CD4-positive, alpha-beta T cell treated with Interleukin-1 beta for 1 hour (primary cell): ENCODE measurements at regions not wholly inside any gene's neighbourhood (a gene's known extent, or its start where the extent isn't known, plus 50 kb on each side); places are given as distances from the start of the nearest gene placed in this dataset.
"Not testable (repeated sequence)": the region's sequence is repeated elsewhere in the genome, so short reads cannot be mapped to it uniquely, and the experiment has no call there.

Experiments used
- DNase-seq, 2 donors: peaks; one replicate each; pipeline ENCODE4 v3.0.0-alpha.2; 2020 to 2022

DNA sequence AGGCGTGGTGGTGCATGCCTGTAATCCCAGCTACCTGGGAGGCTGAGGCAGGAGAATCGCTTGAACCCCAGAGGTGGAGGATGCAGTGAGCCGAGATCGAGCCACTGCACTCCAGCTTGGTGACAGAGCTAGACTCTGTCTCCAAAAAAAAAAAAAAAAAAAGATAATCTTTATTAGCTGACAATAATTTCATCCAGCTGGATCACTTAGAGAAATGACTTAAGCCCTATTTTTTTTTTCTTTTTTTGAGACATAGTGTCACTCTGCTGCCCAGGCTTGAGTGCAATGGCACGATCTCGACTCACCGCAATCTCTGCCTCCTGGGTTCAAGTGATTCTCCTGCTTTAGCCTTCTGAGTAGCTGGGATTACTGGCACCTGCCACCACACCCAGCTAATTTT, 51.6 kb upstream of the MAP4K4 start:
- DNase-seq = not testable (repeated sequence)

DNA sequence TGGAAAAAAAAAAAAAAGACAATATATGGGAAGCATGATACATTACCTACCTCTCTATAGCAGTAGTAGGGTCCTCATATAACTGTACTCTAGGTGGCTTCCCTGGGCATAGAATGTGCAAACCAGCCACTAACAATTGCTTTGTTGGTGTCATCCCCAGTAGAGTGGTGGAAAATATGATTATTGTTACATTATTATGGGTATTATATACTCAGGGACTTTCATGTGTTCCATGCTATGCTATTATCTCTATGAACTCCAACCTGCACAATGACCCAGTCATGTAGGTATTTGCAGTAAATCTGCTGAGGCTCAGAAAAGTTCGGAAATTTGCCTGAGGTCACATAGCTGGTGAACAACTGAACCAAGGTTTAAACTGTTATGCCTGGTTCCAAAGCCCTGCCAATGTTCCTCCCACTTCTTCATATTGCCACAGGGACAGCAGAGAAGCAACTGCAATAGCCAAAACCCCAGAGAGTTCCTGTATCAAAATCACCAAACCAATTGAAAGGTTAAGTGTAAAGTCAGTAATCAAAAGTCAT, 52.6 kb upstream of the MAP4K4 start:
- no peak for DNase-seq

DNA sequence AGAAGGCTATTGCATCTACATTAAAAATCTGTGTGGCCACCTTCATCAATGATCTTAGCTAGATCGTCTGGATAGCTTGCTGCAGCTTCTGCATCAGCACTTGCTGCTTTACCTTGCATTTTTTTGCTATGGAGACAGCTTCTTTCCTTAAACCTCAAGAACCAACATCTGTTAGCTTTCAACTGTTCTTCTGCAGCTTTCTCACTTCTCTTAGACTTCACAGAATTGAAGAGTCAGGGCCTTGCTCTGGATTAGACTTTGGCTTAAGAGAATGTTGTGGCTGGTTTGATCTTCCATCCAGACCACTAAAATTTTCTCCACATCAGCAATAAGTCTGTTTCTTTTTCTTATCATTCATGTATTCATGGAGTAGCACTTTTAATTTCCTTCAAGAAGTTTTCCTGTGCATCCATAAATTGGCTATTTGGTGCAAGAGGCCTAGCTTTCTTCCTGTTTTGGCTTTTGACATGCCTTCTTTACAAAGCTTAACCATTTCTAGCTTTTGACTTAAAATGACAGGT, 54.4 kb upstream of the MAP4K4 start:
- no peak for DNase-seq

DNA sequence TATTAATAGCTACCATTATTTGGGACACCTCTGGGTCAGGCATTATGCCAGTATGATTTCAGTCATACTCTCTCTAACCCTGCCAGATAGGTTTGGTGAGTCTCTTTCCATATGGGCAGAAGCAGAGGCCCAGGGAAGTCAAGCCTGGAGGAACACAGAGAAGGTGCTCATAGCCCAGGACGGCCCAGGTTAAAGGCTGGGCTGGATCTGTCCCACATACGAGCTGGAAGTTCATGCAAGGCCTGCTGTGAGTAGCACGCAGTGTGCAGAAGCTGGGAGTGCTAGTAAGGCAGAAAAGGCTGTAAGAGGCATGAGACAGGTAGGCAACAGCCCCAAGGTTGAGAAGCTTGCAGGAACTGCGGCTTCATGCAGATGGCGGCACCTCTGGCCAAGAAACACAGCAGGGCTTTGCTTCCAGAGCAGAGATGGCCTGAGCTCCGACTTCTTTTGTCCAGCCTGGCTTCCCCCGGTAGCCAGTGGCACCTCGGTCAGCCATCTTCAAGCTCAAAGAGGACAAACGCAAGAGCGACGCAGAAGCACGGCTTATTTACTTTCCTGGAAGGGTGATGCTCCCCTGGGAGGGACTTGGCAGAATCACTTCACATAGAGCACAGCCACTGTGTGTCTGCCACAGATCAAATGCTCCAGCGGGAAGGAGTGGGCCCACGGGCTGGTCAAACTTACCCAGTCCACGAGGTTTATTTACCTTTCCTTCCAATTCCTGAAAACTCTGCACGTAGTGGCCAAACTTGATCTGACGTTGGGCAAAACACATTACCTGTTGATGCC, 58.5 kb upstream of the MAP4K4 start:
- no peak for DNase-seq

DNA sequence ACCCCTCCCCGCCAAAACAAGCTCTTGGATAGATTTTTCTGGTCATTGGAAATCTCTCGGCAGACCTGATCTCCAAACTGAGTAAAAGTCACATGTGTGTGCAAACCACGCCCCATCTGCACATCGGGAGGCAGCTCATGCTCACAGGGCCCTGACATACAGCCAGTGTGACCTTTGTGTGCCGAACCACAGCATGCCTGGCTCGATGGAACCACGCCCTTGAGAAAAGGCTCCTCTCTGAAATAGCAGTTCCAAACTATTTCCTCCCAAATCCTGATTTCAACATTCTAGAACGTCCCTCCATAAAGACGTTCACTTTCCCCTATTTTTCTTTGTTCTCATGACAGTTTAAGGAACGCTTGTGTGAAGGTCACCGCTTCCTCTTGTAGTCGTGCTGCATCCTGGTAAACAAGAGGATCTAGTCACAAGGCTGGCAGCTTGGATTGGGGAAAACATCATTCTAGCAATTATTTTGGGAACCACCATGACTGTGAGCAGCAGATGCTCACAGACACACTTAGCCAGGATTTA, 59.3 kb upstream of the MAP4K4 start:
- no peak for DNase-seq

DNA sequence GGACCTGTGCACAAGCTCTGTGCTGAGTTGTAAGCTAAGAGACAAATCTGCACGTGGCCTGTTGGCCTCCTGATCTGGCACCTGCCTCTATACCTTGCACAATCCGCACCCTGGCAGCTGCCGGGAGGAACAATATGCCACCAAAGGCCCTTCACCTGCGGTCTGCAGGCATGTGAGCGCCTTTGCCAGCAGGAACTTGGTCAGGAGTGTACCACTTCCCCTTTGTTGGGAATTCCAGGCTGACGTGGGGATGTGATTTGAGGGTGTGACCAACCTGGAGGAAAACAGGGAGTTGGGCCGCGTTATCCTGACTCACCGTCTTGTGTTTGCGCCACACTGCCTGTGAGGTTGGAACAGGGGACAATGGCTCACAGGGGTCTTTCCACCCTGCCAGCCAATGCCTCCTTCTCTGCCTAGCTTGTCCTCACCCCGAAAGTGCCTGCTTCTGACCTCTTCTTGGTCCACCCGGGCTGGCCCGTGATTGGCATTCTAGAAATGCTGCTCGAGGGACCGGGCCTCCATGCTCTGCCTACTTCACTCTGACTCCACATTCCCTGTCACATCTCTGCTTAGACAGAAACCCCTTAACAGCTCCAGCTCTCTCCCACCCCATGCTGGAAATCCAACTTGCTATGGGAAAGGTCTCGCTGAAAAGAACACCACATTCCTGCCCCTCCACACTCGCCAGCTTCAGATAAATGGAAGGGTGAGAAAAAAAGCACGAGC, 67.1 kb upstream of the MAP4K4 start:
- peak in 1 of 2 donors; percentile 55 for DNase-seq

DNA sequence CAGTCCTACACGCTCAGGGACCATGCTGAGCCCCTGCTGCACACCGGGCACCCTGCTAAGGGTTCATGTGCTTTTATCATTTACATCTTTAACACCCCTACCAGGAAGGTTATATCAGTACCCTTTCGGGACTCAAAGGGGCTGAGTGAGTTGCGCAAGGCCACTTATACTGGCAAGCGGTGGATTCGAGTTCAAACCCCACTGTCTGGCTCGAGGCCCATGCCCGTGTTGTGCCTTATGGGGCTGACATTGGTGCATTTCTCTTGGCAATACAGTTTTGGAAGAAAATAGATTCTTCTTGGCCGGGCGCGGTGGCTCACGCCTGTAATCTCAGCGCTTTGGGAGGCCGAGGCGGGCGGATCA, 69.5 kb upstream of the MAP4K4 start:
- DNase-seq = no peak

DNA sequence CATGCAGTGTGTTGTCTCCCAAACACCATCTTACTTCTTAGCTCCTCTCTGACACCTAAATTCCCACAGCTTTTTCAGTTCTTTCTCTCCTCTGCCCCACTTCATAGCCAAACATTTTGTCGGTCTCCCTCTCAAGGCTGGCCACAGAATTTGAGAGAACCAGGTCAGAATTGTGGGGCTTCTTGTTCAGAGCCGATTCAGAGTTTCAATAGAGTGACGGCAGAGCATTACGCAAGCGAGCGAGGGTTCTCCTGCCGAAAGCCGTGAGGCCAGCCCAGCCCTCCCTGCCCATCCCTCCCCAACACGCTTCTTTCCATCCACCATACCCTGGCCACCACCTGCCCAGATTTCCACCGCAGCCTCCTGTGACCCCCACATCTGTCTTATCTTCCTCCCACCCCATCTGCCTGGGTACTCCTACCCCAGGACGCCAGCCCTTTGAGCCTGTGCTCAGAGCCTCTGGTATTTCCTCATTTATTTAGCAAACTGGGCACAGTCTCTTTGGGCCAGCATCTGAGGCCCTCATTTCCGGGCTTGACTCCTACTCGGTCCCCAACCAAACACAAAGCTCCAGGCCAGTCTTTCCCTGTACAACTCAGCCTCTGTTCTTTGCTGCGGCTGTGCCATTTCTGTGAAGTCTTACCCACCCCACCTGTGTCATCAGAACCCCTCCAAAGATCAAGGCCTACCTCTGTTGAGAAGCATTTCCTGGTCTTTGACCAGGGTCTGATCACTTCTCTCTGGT, 70.0 kb upstream of the MAP4K4 start:
- DNase-seq = peak in 1 of 2 donors; percentile 41

DNA sequence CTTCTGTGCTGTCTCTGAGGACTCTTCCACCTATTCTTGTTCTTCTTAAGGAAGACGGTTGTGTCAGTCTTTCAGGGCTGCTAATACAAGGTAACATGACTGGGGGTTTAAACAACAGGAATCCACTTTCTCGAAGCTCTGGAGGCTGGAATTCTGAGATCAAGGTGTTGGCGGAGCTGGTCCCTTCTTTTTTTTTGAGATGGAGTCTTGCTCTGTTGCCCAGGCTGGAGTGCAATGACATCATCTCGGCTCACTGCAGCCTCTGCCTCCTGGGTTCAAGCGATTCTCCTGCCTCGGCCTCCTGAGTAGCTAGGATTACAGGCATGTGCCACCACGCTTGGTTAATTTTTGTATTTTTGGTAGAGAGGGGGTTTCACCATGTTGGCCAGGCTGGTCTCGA, 71.7 kb upstream of the MAP4K4 start:
- DNase-seq = not testable (repeated sequence)

DNA sequence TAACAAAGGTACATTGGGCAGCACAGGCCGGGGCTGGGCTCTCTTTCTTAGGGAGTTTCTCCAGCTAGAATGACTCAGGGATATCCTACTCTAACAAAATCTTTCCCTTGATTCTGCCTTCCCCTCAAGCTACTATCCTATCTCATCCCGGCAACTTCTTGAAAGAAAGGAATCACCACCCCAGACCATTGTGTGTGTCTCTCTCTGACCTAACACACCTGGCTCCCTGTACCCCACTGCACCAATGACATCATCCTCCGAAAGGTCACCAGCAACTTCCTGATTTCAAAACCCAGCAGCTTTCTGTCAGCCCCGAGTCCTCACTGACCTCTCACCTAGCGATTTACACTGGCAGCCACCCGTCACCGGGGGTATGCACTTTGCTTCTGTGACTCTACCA, 72.1 kb upstream of the MAP4K4 start:
- DNase-seq = peak in 1 of 2 donors; percentile 51

DNA sequence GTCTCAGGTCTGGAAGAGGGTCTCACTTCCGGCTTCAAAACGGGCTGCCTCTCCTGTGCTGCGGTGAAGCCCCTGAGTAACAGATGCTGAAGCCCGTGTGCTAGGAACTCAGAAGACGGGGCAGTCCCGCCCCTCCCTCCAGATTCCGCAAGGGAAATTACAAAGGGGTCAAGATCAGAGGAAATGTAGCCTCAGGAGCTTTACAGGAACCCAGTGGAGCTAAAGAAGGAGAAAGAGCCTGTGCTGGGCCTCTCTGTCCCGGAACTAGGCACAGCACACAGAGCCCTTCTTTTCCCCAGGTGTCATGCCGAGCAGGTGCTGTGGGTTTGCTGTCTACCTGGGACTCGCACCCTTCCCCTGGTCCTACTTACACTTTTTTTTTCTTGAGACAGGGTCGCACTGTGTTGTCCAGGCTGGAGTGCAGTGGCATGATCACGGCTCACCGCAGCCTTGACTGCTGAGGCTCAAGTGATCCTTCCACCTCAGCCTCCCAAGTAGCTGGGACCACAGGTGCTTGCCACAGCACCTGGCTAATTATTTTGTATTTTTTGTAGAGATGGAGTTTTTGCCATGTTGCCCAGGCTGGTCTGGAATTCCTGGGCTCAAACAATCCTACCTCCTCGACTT, 72.7 kb upstream of the MAP4K4 start:
- no peak for DNase-seq

DNA sequence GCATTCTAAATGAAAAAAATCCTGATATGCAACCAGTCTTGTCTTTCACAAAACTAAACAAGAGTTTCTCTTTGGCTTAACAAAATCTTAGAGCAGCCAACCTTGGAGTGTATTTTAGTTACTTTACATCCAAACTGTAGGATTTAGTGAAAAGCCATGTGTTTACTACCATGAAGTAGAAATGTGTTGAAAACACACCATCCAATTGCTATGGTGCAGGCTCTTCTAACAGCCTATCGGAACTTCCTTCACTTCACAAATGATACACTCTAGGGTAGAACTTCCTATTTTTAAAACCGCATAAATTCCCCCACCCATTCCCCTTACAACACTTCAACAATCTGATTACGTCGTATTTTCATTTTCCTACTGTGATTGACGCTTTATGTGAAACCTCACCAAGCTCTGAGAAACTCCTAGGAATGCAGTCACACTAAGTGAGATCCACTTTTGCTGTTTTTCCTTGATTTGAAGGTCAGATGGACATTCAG, 74.4 kb upstream of the MAP4K4 start:
- peak; percentile 44 to 46 for DNase-seq

DNA sequence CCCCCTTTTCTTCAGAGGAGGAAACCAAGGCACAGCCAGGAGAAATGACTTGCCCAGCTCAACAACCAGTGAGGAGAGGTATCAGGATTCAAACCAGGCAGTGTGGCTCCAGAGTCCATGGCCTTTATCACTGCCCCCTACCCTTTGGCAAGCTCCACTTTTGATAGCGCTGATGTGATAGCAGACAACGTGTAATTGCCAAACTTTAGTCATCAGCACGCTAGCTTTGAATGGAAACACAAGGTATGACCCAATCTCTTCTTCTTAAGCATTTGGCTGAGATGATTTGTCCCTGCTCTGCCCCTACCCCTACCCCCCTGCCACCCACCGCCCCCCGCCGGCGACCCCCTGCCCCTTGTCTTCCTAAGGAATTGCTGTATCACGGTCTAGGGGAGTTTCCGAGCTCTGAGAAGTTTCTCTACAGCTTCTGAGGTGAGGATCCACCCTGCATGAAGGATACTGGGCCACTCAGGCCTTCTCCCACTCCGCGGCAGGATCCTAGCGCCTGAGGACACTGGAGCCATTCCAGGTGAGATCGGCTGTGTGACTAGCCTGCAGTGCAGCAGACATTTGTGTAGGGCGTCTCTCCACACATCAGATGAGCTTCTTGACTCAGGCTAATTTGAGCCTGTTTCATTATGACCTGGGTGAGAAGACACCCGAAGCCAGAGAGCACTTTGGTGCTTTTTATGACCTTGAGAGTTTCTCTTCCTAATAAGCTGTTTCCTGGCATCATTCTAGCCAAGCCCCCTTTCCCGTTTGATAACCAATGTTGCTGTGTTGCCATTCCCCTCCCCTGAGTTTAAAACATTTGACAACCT, 75.1 kb upstream of the MAP4K4 start:
- peak; percentile 6 to 8 for DNase-seq

DNA sequence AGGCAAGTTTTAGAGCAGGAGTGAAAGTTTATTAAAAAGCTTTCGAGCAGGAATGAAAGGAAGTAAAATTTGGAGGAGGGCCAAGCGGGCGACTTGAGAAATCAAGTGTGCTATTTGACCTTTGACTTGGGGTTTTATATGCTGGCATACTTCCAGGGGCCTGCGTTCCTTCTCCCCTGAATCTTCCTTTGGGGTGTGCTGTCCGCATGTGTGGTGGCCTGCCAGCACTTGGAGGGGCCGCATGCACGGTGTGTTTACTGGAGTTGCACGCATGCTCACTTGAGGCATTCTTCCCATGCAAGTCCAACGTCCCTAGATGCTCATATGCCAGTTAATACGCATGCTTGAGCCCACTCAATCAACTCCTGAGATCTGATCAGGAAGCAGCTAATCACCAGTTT, 78.3 kb upstream of the MAP4K4 start:
- DNase-seq = peak in 1 of 2 donors; percentile 32

DNA sequence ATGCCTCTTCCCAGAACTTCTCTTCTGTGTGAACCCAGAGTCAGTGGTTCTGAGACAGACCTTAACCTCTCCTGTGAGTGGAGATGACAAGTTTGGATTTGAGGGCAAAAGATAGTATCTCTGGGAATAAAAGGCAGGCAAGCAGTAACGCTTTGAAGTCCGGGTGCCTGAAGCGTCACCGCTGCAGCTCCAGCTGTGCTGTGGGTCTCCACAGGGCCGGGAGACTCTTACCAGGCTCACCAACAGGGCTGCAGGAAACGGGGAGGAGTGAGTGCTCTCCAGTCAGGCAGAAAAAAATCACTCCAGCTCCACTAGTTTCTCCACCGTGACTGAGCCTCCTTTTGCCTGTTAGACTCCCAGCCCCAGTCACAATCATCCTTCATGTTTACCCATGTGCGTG, 79.7 kb upstream of the MAP4K4 start:
- no peak for DNase-seq

DNA sequence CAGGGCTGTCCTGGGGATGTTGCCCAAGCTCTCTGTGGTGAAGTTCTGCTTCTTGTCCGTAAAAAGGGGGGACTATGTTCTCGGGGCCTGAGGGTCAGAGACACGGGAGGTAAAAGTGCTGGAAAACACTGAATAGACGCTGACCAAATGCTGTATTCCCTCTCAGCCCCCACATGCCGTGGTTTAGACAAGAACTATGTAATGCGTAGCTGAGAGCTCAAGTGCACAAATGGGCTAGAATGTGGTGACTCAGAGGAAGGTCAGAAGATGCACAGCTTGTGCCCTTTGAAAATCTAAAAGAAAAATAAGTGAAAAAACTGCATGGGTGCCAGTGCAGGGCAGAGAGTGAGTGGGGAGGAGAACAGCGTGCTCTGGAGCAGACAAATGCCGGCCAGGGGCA, 80.3 kb upstream of the MAP4K4 start:
- no peak for DNase-seq

DNA sequence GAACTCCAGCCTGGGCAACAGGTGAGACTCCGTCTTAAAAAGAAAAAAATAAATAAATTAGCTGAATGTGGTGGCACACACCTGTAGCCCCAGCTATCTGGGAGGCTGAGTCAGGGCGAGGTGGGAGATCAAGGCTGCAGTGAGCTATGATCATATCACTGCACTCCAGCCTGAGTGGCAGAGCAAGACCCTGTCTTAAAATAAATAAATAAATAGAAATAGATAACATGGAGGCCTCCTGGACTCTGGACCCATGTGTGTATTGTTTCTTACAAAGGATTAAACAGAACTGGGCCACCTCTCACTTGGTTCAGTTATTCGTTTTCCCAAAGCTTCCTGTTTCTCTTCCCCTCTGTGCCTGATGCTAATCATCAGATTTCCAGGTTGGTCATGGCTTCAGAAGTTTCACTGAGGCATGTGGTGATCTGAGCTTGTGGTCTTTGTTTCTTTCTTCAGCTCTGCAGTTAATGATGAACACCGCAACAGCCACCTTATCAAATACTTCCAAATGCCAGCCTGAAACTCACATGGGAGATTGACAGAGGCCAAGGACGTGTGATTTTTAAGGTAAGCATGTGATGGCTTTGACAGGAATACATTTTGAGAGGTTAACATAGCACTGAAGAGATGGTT, 83.3 kb upstream of the MAP4K4 start:
- DNase-seq = no peak

DNA sequence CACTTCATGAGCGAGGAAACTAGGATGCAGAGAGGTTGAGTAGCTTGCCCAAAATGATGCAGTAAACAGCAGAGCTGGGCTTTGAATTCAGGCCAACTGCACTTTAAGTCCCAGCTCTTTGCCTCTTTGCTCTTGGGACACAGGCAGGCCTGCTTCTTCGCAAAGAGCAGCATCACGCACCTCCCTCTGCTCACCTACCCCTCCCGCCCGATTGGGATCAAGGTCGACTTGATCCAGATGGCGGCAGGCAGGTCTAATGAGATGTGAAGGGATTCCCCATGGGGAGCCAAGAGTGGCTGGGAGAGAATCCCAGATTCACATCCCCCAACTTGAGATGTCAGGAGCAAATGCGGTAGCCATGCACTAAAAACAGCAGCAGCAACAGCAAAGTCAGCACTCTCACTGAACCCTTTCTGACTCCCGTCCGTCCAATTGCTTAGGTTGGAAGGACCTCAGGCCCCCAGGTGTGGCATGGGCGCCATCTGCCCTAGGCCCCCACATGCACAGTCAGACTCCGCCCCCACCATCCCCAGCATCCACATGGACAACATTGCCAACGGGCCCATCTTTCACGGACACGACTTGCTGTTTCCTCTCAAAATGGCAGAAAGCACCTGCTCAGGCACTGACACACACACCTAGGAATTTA, 84.3 kb upstream of the MAP4K4 start:
- DNase-seq = no peak

DNA sequence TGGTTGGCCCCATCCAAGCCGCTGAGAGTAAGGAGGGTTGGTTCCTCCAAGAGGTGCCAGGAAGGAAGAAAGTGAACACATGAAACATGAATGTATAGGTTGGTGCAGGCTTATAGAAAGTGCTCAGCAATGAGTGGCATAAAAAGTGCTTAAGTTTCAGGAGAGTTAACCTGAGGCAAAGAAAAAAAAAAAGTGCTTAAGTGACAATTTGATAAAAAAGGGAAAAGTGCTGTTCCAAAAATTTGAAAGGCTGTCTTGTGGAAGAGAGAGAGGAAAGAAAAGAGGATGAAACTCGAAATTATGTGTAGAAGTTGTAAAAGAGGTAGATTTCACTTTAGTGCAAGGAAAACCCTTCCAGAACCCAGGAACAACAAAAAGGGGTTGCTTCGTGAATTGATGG, 85.5 kb upstream of the MAP4K4 start:
- no peak for DNase-seq

DNA sequence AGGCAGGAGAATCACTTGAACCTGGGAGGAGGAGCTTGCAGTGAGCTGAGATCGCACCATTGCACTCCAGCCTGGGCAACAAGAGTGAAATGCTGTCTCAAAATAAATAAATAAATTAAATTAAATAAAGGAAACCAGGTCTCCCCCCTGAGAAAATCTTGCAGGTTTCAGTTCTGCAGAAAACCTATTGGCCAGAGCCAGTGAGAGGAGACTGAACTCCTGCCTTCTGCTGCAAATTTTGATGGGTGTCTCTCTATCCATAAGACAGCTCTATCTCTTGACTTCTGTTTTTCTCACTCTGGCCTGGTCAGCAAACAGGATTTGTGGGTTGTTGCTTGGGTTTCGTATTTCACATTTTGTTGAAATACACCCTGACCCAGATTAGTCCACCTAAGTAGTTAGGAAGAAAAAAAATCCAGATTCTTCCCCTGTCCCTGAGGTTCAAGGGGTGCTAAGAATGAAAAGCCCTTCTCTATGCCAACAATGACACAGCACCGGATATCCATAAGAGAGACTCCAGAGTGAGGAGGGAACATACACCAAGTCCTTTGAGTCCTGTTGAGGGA, 86.7 kb upstream of the MAP4K4 start:
- DNase-seq = no peak
